Smooth muscle cell (in vitro differentiated cells): ENCODE measurements at regions not wholly inside any gene's neighbourhood (a gene's known extent, or its start where the extent isn't known, plus 50 kb on each side); places are given as distances from the start of the nearest gene placed in this dataset.
"Not testable (repeated sequence)": the region's sequence is repeated elsewhere in the genome, so short reads cannot be mapped to it uniquely, and the experiment has no call there.

ENCODE experiments used
- DNase-seq: peaks from one replicate; lab custom pipeline; 2025; ENCODE audit not compliant: unreplicated experiment; lab: John Stamatoyannopoulos, UW
- H2AFZ ChIP-seq: fragments of 200-600 bp; sonication (generic); 2 replicates; pipeline ENCODE4 v1.6.0; 2016; ENCODE audit warnings: antibody characterized with exemption, low read depth, mild to moderate bottlenecking
- H3F3A ChIP-seq: fragments of 200-600 bp; sonication (generic); 2 replicates; pipeline ENCODE4 v1.6.0; 2017; ENCODE audit warnings: antibody characterized with exemption, low read depth
- H3K27ac ChIP-seq: fragments of 200-600 bp; sonication (generic); 2 replicates; pipeline ENCODE4 v1.5.1; 2016; ENCODE audit warnings: low read depth, mild to moderate bottlenecking
- H3K27me3 ChIP-seq: fragments of 200-600 bp; sonication (generic); 2 replicates; pipeline ENCODE4 v1.6.1; 2016; ENCODE audit warnings: low read depth, mild to moderate bottlenecking
- H3K36me3 ChIP-seq: fragments of 200-600 bp; sonication (generic); 2 replicates; pipeline ENCODE4 v1.5.1; 2016; ENCODE audit warnings: low read depth
- H3K4me1 ChIP-seq: fragments of 200-600 bp; sonication (generic); 2 replicates; pipeline ENCODE4 v1.5.1; 2016; ENCODE audit warnings: low read depth
- H3K4me2 ChIP-seq: fragments of 200-600 bp; sonication (generic); 2 replicates; pipeline ENCODE4 v1.6.0; 2016; ENCODE audit warnings: mild to moderate bottlenecking
- H3K4me3 ChIP-seq: fragments of 200-600 bp; sonication (generic); 2 replicates; pipeline ENCODE4 v1.5.1; 2016; ENCODE audit warnings: mild to moderate bottlenecking
- H3K79me2 ChIP-seq: fragments of 200-600 bp; sonication (generic); 2 replicates; pipeline ENCODE4 v1.6.0; 2016; ENCODE audit warnings: low read depth, mild to moderate bottlenecking
- H3K9ac ChIP-seq: fragments of 200-600 bp; sonication (generic); 2 replicates; pipeline ENCODE4 v1.6.0; 2016; ENCODE audit warnings: low read depth
- H3K9me3 ChIP-seq: fragments of 200-600 bp; sonication (generic); replicated peaks from 2 replicates; pipeline ENCODE4 v1.5.1; 2016; ENCODE audit warnings: low read depth
- H4K20me1 ChIP-seq: fragments of 200-600 bp; sonication (generic); 2 replicates; pipeline ENCODE4 v1.6.0; 2016; ENCODE audit warnings: low read depth
- CTCF ChIP-seq: fragments of 200-600 bp; sonication (generic); IDR thresholded peaks from 2 replicates; pipeline ENCODE4 v1.5.1; 2017; ENCODE audit warnings: borderline replicate concordance, mild to moderate bottlenecking, antibody characterized with exemption; ENCODE audit not compliant: insufficient read depth, poor library complexity, severe bottlenecking
- WGBS: methylation state at CpG from one replicate; pipeline ENCODE4 v1.1.7; 2016; ENCODE audit warnings: low lambda C conversion rate; 5-methylcytosine and 5-hydroxymethylcytosine counted together

GRCh38 chr10:130936851-130937250 lies 374.7 kb downstream of the TCERG1L start:
- no peaks in the 10 kb centered on the region for H4K20me1 ChIP-seq
- H3K4me3 ChIP-seq: no peak overlapping the region
- 50% methylated on average over 5 of the region's 5 CpGs for WGBS
- no peaks in the 10 kb centered on the region for H3K79me2 ChIP-seq
- no peak overlapping the region for H3K4me2 ChIP-seq
- H3K9ac ChIP-seq: no peak overlapping the region
- DNase-seq: no peak
- H3K36me3 ChIP-seq: no peaks in the 10 kb centered on the region
- H3K27me3 ChIP-seq: no peaks in the 10 kb centered on the region
- no peaks in the 10 kb centered on the region for H3K9me3 ChIP-seq
- no peak overlapping the region for H3K27ac ChIP-seq
- peaks cover 4% of the 10 kb centered on the region for H3K4me1 ChIP-seq
- TF ChIP-seq CTCF: no peak
- no peak overlapping the region for H2AFZ ChIP-seq
- no peaks in the 10 kb centered on the region for H3F3A ChIP-seq

- no peak overlapping the region for H3K4me3 ChIP-seq
- no peak overlapping the region for H3K9ac ChIP-seq
- no peaks in the 10 kb centered on the region for H3K9me3 ChIP-seq
- no peak for TF ChIP-seq CTCF
- H2AFZ ChIP-seq: no peak overlapping the region
- H4K20me1 ChIP-seq: no peaks in the 10 kb centered on the region
- no peaks in the 10 kb centered on the region for H3K27me3 ChIP-seq
- no peaks in the 10 kb centered on the region for H3K36me3 ChIP-seq
- no peak overlapping the region for H3K4me2 ChIP-seq
- no peaks in the 10 kb centered on the region for H3F3A ChIP-seq
- 92% methylated on average over 11 of the region's 11 CpGs for WGBS
- no peak for DNase-seq
- H3K27ac ChIP-seq: no peak overlapping the region
- peaks cover 4% of the 10 kb centered on the region for H3K4me1 ChIP-seq
- no peaks in the 10 kb centered on the region for H3K79me2 ChIP-seq
Observed at GRCh38 chr10:130938051-130938450, 373.5 kb downstream of the TCERG1L start.

GRCh38 chr10:130938891-130939290 lies 372.6 kb downstream of the TCERG1L start:
- H3K4me2 ChIP-seq, H3K4me3 ChIP-seq, DNase-seq, H3K9me3 ChIP-seq, H3K79me2 ChIP-seq, H3F3A ChIP-seq, H3K4me1 ChIP-seq, H3K27ac ChIP-seq, H3K9ac ChIP-seq, H3K36me3 ChIP-seq, H4K20me1 ChIP-seq, H2AFZ ChIP-seq, H3K27me3 ChIP-seq: not testable (repeated sequence)
- WGBS: 94% methylated on average over 7 of the region's 7 CpGs

GRCh38 chr10:130941886-130942285 lies 369.6 kb downstream of the TCERG1L start:
- Histone ChIP-seq H3K4me2 (no peak overlapping the region), H3K9me3 (no peaks in the 10 kb centered on the region), H2AFZ (no peak overlapping the region), H3K79me2 (no peaks in the 10 kb centered on the region), H3K27ac (no peak overlapping the region), H4K20me1 (no peaks in the 10 kb centered on the region), H3K36me3 (no peaks in the 10 kb centered on the region), H3K27me3 (no peaks in the 10 kb centered on the region), H3F3A (no peaks in the 10 kb centered on the region), H3K9ac (no peak overlapping the region), H3K4me1 (no peaks in the 10 kb centered on the region), H3K4me3 (no peak overlapping the region)
- no peak for DNase-seq
- 85% methylated on average over 10 of the region's 10 CpGs for whole genome bisulfite sequencing
- no peak for TF ChIP-seq CTCF
